GM23248 (cell line): ENCODE measurements at regions not wholly inside any gene's neighbourhood (a gene's known extent, or its start where the extent isn't known, plus 50 kb on each side); places are given as distances from the start of the nearest gene placed in this dataset.

Experiments
- DNase-seq: peaks from one replicate; pipeline ENCODE4 v3.0.0-alpha.2; 2015
- H2AFZ ChIP-seq: fragments of 200-600 bp; sonication (generic); 2 replicates; pipeline ENCODE4 v1.6.1; 2016; ENCODE audit warnings: antibody characterized with exemption
- H3F3A ChIP-seq: fragments of 200-600 bp; sonication (generic); 2 replicates; pipeline ENCODE4 v1.6.1; 2016; ENCODE audit warnings: mild to moderate bottlenecking, antibody characterized with exemption, mixed run types; ENCODE audit not compliant: insufficient read depth
- H3K27ac ChIP-seq: fragments of 200-600 bp; sonication (generic); 2 replicates; pipeline ENCODE4 v1.5.1; 2016; ENCODE audit warnings: mild to moderate bottlenecking
- H3K27me3 ChIP-seq: fragments of 200-600 bp; sonication (generic); replicated peaks from 2 replicates; pipeline ENCODE4 v1.6.1; 2016; ENCODE audit warnings: mild to moderate bottlenecking; ENCODE audit not compliant: insufficient read depth
- H3K36me3 ChIP-seq: fragments of 200-600 bp; sonication (generic); 2 replicates; pipeline ENCODE4 v1.6.1; 2016; ENCODE audit warnings: low read depth, mild to moderate bottlenecking
- H3K4me1 ChIP-seq: fragments of 200-600 bp; sonication (generic); 2 replicates; pipeline ENCODE4 v1.6.1; 2016; ENCODE audit warnings: mild to moderate bottlenecking; ENCODE audit not compliant: insufficient read depth
- H3K4me2 ChIP-seq: fragments of 200-600 bp; sonication (generic); one replicate; pipeline ENCODE4 v1.6.1; 2016; ENCODE audit warnings: mild to moderate bottlenecking; ENCODE audit not compliant: unreplicated experiment
- H3K4me3 ChIP-seq: fragments of 200-600 bp; sonication (generic); 2 replicates; pipeline ENCODE4 v1.5.1; 2016; ENCODE audit warnings: mild to moderate bottlenecking
- H3K79me2 ChIP-seq: fragments of 200-600 bp; sonication (generic); 2 replicates; pipeline ENCODE4 v1.6.1; 2016; ENCODE audit warnings: mild to moderate bottlenecking; ENCODE audit not compliant: insufficient read depth
- H3K9ac ChIP-seq: fragments of 200-600 bp; sonication (generic); 2 replicates; pipeline ENCODE4 v1.6.1; 2016; ENCODE audit warnings: mild to moderate bottlenecking
- H3K9me2 ChIP-seq: fragments of 200-600 bp; sonication (generic); 2 replicates; pipeline ENCODE4 v1.6.1; 2016; ENCODE audit warnings: mixed run types, mild to moderate bottlenecking, moderate library complexity; ENCODE audit not compliant: insufficient read depth
- H3K9me3 ChIP-seq: fragments of 200-600 bp; sonication (generic); one replicate; pipeline ENCODE4 v1.6.1; 2017; ENCODE audit warnings: low read depth
- H4K20me1 ChIP-seq: fragments of 200-600 bp; sonication (generic); 2 replicates; pipeline ENCODE4 v1.6.0; 2016; ENCODE audit not compliant: insufficient read depth
- EZH2 ChIP-seq: fragments of 200-600 bp; sonication (generic); IDR thresholded peaks from 2 replicates; pipeline ENCODE4 v1.6.1; 2018; ENCODE audit warnings: antibody characterized with exemption, mild to moderate bottlenecking; ENCODE audit not compliant: insufficient read depth, poor library complexity, severe bottlenecking
- EZH2phosphoT487 ChIP-seq: fragments of 200-600 bp; sonication (generic); IDR thresholded peaks from 2 replicates; pipeline ENCODE4 v1.6.1; 2018; ENCODE audit warnings: antibody characterized with exemption, moderate library complexity, mild to moderate bottlenecking, low read depth; ENCODE audit not compliant: insufficient read depth
- WGBS, 2 experiments: methylation state at CpG; one replicate each; pipeline ENCODE4 v1.1.6; 2015 to 2017; ENCODE audit warnings: low lambda C conversion rate in 2 of 2, low coverage in 1 of 2; ENCODE audit errors: missing lambda C conversion rate in 2 of 2; 5-methylcytosine and 5-hydroxymethylcytosine counted together
- in situ Hi-C: fragments of 300-500 bp; cut with MboI; formaldehyde crosslinking; loops from 2 replicates; pipeline ENCODE4 v1.15.0; 2020

DNA sequence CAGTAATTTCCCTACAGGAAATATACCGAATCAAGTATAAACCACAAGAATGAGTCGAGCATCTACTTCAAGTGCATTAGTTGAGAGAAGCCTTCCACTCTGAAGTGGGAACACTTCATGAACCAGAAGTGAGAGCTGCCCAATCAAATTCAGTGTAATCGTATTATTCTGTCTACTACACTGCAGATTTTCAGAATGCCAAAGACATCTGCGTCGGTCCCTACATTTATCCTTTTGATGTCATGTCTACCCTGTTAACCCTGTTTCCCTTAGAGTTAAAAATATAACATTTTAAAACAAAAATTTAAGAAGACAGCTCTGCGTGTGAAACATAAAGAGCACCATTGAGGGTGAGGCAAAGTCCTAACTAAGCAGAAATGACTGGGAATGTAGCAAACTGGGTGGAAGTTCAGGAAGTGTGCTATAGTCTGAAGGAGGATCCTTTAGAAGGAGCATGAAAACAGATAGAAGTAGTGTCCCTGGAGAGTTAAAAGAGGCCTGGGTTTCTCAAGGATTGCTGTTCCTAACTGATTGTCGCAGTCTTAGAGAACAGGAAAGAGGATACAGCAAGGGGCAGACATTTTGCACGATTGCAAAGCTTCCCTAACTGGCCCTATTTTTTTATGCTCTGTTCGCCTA lies 291.2 kb downstream of the PTPRC start:
- Histone ChIP-seq H3F3A (peaks cover 6% of the 10 kb centered on the region), H4K20me1 (no peaks in the 10 kb centered on the region), H2AFZ (no peak overlapping the region), H3K4me2 (no peak overlapping the region), H3K4me3 (no peak overlapping the region), H3K9me2 (no peaks in the 10 kb centered on the region; the same call in 1 of the 2 replicates), H3K9me3 (no peaks in the 10 kb centered on the region), H3K79me2 (peaks cover 78% of the 10 kb centered on the region), H3K9ac (no peak overlapping the region), H3K27ac (no peak overlapping the region), H3K27me3 (no peaks in the 10 kb centered on the region), H3K4me1 (peaks cover 17% of the 10 kb centered on the region), H3K36me3 (no peaks in the 10 kb centered on the region)
- in situ Hi-C loops, result no loop called here
- WGBS, 2 experiments, result 84 to 85% methylated on average over 9 of the region's 9 CpGs
- no peak for DNase-seq
- no peak for TF ChIP-seq EZH2phosphoT487
- no peak for TF ChIP-seq EZH2

DNA sequence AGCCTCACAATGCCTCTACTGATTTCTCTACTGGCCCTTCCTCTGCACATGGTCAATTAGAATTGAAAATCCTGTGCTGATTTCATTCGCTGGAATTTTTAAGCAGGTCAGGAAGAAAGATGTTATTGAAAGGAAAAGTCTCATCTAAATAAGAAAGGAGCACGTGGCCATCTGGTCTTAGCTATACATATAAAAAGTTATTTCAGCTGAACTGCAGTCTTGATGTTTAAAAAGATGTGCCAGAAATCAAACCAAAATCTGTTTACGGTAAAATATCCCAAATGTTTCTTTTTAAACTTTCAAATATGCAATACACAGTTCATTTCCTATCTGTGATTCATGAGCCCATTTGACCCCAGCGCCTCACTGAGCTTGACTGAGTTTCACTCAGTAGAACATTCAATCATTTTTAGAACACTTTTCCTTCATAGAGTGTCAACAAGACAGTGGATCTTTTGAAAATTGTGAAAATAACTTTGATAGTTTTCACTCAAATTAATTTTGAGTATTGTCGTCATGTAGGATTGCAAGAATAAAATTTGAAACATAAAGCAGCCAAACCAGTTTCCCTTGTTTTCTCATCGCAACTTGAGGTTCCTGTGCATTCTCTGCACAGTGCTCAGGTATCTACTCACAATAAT lies 293.6 kb downstream of the PTPRC start:
- Histone ChIP-seq H3F3A (peaks cover 26% of the 10 kb centered on the region), H2AFZ (no peak overlapping the region), H3K27me3 (no peaks in the 10 kb centered on the region), H3K27ac (no peak overlapping the region), H3K4me1 (peaks cover 20% of the 10 kb centered on the region), H3K79me2 (peaks cover 67% of the 10 kb centered on the region), H3K4me2 (no peak overlapping the region), H3K9me2 (no peaks in the 10 kb centered on the region; the same call in 1 of the 2 replicates), H3K36me3 (no peaks in the 10 kb centered on the region), H4K20me1 (no peaks in the 10 kb centered on the region), H3K9ac (no peak overlapping the region), H3K9me3 (no peaks in the 10 kb centered on the region), H3K4me3 (no peak overlapping the region)
- TF ChIP-seq EZH2phosphoT487 (no peak), EZH2 (no peak)
- in situ Hi-C loops, result no loop called here
- 97 to 98% methylated on average over 6 of the region's 6 CpGs for WGBS, 2 experiments
- no peak for DNase-seq

DNA sequence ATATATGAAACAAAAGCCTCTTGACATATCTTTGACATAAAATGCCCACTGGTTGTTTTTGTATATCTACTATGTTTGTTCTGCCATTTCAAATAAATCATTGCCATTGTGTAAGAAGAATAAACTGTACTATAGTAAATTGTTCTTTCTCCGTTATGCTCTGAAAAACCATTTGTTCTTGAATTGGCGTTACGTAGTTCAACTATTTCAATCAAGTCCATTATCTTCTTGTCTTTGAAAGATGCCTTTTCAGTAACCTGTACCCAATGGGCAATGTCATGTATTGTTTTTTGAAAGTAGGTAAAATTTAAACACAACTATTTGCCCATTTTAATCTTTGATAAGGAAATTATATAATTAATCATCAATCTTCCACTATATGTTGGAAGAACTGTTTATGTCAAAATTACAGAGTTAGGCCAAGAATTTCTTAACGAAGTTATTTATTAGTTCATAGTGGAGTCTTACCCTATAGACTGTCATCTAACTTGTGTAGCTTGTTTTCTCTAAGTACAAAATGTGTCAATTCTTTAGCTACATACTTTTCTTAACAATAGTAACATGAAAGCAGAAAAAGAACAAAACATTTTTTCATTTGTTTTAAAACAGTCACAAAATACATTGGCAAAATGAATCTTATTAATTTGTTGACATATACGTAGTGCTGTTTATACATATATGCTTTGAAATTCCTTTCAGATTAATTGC lies 294.8 kb downstream of the PTPRC start:
- Histone ChIP-seq H3K4me2 (peak overlapping the region; percentile 98), H3K36me3 (no peaks in the 10 kb centered on the region), H3K27me3 (no peaks in the 10 kb centered on the region), H3K9me3 (no peaks in the 10 kb centered on the region), H3K4me3 (peak overlapping the region; percentile 88; the same call in 1 of the 2 replicates), H3K27ac (no peak overlapping the region), H3K9ac (no peak overlapping the region), H3K4me1 (peaks cover 20% of the 10 kb centered on the region), H3K9me2 (no peaks in the 10 kb centered on the region; the same call in 1 of the 2 replicates), H4K20me1 (no peaks in the 10 kb centered on the region), H3F3A (peaks cover 32% of the 10 kb centered on the region), H2AFZ (no peak overlapping the region), H3K79me2 (peaks cover 67% of the 10 kb centered on the region)
- in situ Hi-C loops, result no loop called here
- WGBS, 2 experiments, result 89 to 92% methylated on average over 5 of the region's 5 CpGs
- DNase-seq, result no peak
- TF ChIP-seq EZH2 (no peak), EZH2phosphoT487 (no peak)

DNA sequence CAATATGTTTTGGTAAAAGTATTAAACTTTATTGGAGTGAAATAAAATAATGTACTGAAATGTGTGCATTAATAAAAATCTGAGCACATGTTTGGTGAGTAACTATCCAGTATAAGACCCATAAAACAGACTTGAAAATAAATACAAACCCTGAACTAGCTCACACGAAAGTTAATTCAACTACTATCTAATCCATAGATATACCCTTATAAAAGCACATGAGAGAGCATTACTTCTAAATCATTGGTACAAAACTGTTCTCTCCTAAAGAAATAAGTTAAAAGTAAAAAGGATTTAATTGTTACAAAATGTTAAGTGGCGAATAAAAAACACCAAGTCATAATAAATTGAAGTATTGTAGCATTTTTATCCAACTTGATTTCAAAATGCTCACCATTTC lies 295.6 kb downstream of the PTPRC start:
- Histone ChIP-seq H3K4me2 (peak overlapping the region; percentile 98), H3K9me3 (no peaks in the 10 kb centered on the region), H3K9me2 (no peaks in the 10 kb centered on the region; the same call in 1 of the 2 replicates), H4K20me1 (no peaks in the 10 kb centered on the region), H3K27ac (peak overlapping the region; percentile 49; the same call in 1 of the 2 replicates), H3K4me3 (peak overlapping the region; percentile 88), H3K27me3 (no peaks in the 10 kb centered on the region), H3K4me1 (peaks cover 20% of the 10 kb centered on the region), H3K9ac (peak overlapping the region; percentile 77), H2AFZ (peak overlapping the region; percentile 93), H3K79me2 (peaks cover 60% of the 10 kb centered on the region), H3K36me3 (no peaks in the 10 kb centered on the region), H3F3A (peaks cover 32% of the 10 kb centered on the region)
- TF ChIP-seq EZH2phosphoT487 (no peak), EZH2 (no peak)
- no peak for DNase-seq
- in situ Hi-C loops, result no loop called here
- 53 to 63% methylated on average over 2 of the region's 2 CpGs for WGBS, 2 experiments
